Stimulated activated naive CD8-positive, alpha-beta T cell treated with anti-CD3 and anti-CD28 coated beads, Interleukin-15, Interleukin-2, amounts not matched to agents 100 ng/mL and 50 ng/mL, for 24 hours (primary cell): ENCODE measurements at regions not wholly inside any gene's neighbourhood (a gene's known extent, or its start where the extent isn't known, plus 50 kb on each side); places are given as distances from the start of the nearest gene placed in this dataset.
A peak's percentile ranks its signal among the peaks of the same experiment; 100 is the strongest.

Experiments
- H3K27ac Mint-ChIP-seq: one replicate; pipeline ENCODE4 v1.8.0; 2021; ENCODE audit warnings: mild to moderate bottlenecking, mixed read lengths
- H3K27me3 Mint-ChIP-seq: one replicate; pipeline ENCODE4 v1.8.0; 2021; ENCODE audit warnings: mixed read lengths
- H3K36me3 Mint-ChIP-seq: one replicate; pipeline ENCODE4 v1.8.0; 2021; ENCODE audit warnings: low read depth, mixed read lengths
- H3K4me1 Mint-ChIP-seq: one replicate; pipeline ENCODE4 v1.8.0; 2021; ENCODE audit warnings: low read depth, mixed read lengths
- H3K4me3 Mint-ChIP-seq: one replicate; pipeline ENCODE4 v1.8.0; 2021; ENCODE audit warnings: mild to moderate bottlenecking, mixed read lengths
- H3K9me3 Mint-ChIP-seq: one replicate; pipeline ENCODE4 v1.8.0; 2021; ENCODE audit warnings: mixed read lengths

DNA sequence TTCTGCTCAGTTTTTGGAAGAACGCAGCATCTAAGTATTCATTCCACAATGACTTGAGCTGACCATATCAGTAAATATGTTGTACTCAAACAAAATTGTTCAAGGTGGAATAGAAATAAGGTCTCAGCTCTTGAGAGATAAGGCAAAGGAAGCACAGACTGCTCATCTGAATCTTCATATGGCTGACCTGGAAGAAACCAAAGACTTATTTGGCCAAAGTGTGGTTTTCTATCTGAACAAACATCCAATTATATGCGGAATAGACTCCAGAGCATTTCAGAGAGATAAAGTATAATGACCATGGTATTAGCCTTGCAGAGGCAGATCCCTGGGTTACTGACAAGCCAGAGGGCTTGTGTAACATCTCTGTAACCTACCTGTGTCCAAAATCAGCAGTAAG lies 308.7 kb downstream of the CD83 start:
- H3K9me3 Mint-ChIP-seq, result no peaks in the 10 kb centered on the region
- no peaks in the 10 kb centered on the region for H3K36me3 Mint-ChIP-seq
- H3K27me3 Mint-ChIP-seq, result no peaks in the 10 kb centered on the region
- peak overlapping the region; percentile 28 for H3K27ac Mint-ChIP-seq
- H3K4me3 Mint-ChIP-seq, result no peak overlapping the region
- peaks cover 28% of the 10 kb centered on the region for H3K4me1 Mint-ChIP-seq

DNA sequence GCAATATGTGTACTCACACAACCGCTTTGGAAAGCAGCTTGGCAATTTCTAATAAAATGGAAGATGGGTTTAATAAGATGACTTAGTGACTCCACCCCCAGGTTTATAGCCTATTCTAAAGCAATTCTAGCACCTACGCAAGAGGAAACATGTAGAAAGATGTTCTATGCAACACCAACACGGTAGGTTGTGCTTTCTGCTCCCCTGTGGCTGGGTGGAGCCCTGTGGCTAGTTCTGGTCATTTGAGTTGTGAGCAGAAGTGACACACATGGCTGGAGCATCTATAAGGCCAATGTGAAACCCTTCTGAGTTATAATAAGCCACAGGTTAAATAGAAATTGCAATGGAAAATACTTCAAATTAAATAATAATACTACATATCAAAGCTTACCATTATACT lies 310.7 kb downstream of the CD83 start:
- Mint-ChIP-seq H3K27me3 (no peaks in the 10 kb centered on the region), H3K4me3 (no peak overlapping the region), H3K4me1 (peaks cover 22% of the 10 kb centered on the region), H3K36me3 (no peaks in the 10 kb centered on the region), H3K9me3 (no peaks in the 10 kb centered on the region), H3K27ac (no peak overlapping the region)

DNA sequence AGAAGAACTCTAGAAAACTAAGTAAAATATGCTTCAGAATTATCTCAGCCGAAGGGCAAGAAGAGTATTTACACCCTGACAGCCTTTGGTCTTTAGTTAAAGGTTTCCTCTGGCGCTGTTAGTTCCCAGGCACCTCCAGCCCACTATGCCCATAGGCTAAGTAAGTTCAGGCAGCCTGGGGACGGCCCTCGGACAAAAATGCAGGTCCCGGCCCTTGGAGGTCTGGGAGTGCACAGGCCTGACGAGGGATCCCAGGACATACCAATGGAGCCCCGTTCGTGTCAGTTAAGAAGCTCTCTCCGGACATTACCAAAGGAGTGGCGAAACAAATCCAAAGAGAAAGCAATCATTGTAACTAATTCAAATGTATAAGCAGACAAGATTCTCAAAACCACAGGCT lies 311.8 kb downstream of the CD83 start:
- Mint-ChIP-seq H3K27me3 (no peaks in the 10 kb centered on the region), H3K4me3 (no peak overlapping the region), H3K9me3 (no peaks in the 10 kb centered on the region), H3K4me1 (peaks cover 12% of the 10 kb centered on the region), H3K36me3 (no peaks in the 10 kb centered on the region), H3K27ac (no peak overlapping the region)

DNA sequence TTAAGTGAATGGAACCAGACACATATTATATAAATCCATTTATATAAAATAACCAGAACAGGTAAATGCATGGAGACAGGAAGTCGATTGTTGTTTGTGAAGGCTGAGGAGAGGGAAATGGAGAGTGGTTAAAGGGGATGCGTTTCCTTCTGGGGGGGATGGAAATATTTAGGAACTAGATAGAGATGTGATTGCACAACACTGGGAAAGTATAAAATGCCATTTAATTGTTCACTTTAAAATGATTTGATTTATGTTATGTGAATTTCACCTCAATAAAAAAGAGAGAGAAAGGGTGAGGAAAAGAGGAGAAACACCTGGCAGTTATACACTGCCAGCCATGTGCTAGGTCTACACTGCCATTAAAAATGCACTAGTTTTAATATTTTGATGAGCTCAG lies 312.6 kb downstream of the CD83 start:
- H3K9me3 Mint-ChIP-seq, result no peaks in the 10 kb centered on the region
- H3K4me3 Mint-ChIP-seq, result no peak overlapping the region
- H3K4me1 Mint-ChIP-seq, result peaks cover 4% of the 10 kb centered on the region
- H3K27me3 Mint-ChIP-seq, result no peaks in the 10 kb centered on the region
- peak overlapping the region; percentile 33 for H3K27ac Mint-ChIP-seq
- H3K36me3 Mint-ChIP-seq, result no peaks in the 10 kb centered on the region

DNA sequence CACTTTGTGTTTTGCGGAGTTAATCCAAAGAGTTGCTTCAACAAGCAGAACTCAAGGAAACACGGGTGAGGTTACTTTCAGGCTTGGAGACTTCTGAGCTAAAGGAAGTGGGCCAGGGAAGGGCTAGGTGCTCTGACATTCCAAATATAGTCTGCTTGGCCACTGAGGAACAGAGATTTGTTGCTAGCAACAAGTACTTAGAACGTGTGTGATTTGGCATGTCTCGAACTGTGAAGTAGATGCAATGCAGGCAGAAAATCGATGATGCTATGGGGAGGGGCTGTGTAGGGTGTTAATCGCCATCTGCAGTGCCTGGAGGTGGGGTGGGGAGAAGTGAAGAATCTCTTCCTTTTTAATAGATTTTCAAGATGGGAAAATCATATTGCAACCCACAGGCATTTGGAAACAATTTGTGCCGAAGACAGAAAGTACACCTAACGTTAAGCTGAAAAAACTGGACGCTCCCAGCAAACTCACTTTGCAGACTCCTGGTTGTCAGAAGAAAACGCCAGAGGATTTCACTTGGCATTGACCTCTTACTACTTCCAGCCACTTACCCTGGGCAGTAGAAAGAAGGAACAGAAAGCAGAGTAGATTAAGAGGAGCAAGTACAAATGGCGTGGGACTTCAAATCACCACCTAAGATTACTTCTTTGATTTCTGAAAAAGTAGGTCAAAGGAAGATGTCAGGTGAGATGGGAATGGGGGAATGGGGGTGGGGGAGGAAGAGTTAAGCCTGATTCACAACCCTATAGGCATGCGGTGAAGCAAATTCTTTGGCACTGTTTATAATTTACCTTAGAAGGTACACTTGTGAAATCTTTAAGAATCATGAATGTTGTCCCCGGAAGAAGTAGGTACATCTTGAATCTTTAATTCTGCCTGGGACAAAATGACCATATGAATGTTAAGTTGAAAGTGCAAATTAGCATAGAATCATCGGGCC lies 314.1 kb downstream of the CD83 start:
- Mint-ChIP-seq H3K9me3 (no peaks in the 10 kb centered on the region), H3K27ac (no peak overlapping the region), H3K4me1 (no peaks in the 10 kb centered on the region), H3K27me3 (no peaks in the 10 kb centered on the region), H3K4me3 (no peak overlapping the region), H3K36me3 (no peaks in the 10 kb centered on the region)

DNA sequence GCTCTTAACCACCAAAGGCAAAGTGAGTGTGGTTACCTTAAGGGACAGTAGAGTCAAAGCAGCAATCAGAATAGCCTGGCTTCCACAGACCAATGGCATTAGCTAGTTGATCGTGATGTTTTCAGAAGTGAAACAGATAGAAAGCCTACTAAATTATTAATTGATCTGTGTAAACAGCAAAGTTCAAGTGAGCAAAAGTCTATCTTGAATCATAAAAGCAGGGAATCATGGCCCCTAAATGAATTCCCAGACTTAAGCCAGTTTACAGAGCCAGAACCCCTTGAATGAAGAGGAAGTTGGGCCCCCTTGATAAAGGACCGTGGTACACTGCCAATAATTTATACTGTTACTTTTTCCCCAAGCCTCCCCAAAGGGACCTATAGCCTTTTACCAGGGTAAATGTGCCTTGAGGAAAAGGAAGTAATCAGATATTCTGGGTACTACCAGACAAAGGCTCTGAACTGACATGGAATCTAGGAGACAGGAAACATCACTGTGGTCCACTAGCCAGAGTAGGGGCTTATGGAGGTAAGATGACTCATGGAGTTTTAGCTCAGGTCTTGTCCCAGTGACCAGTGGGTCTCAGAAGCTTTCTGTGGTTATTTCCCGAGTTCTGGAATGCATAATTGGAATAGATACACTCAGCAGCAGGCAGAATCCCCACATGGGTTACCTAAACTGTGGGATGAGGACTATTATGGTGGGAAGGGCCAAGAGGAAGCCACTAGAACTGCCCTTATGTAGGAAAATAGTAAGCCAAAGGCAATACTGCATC lies 317.5 kb downstream of the CD83 start:
- Mint-ChIP-seq H3K4me1 (no peaks in the 10 kb centered on the region), H3K36me3 (no peaks in the 10 kb centered on the region), H3K27me3 (no peaks in the 10 kb centered on the region), H3K9me3 (no peaks in the 10 kb centered on the region), H3K4me3 (no peak overlapping the region), H3K27ac (no peak overlapping the region)

DNA sequence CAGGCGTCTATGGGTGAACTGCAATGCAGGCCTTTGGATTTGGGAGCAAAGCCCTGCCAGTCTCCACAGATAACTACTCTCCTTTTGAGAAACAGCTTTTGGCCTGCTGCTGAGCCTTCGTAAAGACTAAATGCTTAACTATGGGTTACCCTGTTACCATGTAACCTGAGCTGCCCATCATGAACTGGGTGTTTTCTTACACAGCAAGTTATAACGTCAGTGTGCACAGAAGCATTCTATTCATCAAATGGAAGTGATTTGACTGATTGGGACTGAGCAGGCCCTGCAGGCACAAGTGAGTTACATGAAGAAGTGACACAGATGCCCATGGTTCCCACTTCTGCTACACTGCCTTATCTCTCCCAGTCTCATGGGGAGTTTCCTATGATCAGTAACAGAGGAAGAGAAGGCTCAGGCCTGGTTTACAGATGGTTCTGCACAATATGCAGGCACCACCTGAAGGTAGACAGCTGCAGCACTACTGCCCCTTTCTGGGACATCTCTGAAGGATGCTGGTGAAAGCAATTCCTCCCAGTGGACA lies 319.1 kb downstream of the CD83 start:
- Mint-ChIP-seq H3K9me3 (no peaks in the 10 kb centered on the region), H3K4me1 (no peaks in the 10 kb centered on the region), H3K4me3 (no peak overlapping the region), H3K27me3 (no peaks in the 10 kb centered on the region), H3K36me3 (no peaks in the 10 kb centered on the region), H3K27ac (no peak overlapping the region)

DNA sequence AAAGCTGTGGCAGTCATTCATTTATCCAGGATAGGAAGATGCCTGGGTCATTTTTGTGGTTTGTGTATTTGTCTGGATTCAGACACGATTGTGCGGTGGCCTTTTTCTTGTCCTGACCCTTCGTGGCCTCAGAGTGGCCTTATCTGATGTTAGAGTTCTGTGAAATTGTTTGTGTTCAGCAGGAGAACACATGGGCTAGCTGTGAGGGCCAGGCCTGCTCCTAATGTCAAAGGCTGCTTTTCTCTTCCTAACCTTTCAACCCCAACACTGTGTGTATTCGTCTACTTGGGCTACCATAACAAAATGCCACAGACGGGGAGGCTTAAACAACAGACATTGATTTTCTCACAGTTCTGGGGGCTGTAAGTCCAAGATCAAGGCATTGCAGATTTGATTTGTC lies 321.8 kb downstream of the CD83 start:
- Mint-ChIP-seq H3K27me3 (no peaks in the 10 kb centered on the region), H3K27ac (no peak overlapping the region), H3K4me1 (no peaks in the 10 kb centered on the region), H3K4me3 (no peak overlapping the region), H3K36me3 (no peaks in the 10 kb centered on the region), H3K9me3 (no peaks in the 10 kb centered on the region)

DNA sequence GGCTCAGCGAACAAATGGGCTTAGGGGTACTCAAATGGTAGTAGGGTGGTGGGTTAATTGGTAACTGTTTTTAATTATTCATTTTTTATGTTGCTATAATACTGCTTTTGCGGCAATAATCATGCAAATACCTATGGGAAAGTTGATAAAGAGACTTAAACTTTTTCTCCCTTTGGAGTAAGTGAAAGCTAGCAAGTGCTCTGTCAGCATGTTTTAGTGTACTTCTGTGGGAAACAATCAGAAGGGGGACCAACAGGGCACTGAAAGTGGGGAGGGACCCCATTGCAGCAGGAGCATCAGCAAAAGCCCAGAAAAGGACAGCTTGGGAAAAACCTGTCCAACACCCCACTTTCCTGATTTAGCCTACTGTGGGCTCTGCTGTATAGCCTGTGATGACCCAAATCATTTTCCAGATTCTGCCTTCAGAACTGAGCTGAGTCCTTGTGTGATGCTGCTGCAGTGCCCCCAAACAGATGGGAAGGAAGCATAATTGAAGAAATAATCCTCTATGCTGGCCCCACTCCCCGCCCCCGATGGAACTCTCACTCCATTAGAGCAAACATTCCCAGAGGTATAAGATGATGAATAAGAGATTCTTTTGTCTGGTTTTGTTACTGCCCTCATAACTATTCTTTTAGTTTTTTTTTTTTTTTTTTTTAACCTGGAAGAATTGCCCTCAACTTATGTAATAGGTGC lies 322.8 kb downstream of the CD83 start:
- Mint-ChIP-seq H3K4me3 (no peak overlapping the region), H3K4me1 (no peaks in the 10 kb centered on the region), H3K36me3 (no peaks in the 10 kb centered on the region), H3K27ac (no peak overlapping the region), H3K27me3 (no peaks in the 10 kb centered on the region), H3K9me3 (no peaks in the 10 kb centered on the region)

DNA sequence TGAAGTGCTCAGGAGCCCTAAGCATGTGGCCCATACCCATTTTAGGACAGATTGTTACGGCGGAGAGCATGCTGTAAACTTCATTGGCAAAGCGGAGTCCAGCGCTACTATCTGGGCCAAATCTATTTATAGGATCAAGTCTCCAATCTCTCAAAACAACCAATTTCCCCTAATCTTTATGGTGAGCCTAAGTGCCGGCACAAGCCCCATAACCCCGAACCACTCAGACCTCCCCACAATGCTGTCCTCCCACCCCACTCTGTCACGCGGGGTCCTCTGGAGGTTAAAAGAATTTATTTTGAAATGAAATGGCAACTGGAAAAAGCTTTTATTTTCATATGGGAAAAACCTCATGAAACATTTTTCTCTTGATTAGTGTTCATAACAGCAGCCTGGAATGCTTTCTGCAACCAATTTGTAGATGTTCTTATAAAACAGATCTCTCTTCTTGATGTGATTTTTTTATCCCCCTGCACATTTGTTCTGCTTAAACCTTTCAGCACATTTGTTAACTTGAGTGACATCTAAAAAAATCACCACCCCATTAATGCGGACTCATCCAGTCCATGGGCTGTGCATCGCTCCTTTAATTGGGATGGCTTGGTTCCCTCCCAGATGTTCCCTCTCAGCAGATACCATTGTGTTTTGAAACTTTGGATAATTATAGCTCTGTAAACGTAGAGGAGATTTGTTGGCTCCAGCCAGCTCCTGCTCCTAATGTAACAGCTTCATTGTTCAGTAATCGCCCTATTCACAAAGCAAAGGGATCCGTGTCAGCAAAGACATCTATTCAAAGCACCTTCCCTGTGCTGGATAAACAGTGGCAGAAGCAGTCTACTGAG lies 323.6 kb downstream of the CD83 start:
- Mint-ChIP-seq H3K27ac (no peak overlapping the region), H3K9me3 (no peaks in the 10 kb centered on the region), H3K36me3 (no peaks in the 10 kb centered on the region), H3K4me3 (no peak overlapping the region), H3K4me1 (no peaks in the 10 kb centered on the region), H3K27me3 (no peaks in the 10 kb centered on the region)

DNA sequence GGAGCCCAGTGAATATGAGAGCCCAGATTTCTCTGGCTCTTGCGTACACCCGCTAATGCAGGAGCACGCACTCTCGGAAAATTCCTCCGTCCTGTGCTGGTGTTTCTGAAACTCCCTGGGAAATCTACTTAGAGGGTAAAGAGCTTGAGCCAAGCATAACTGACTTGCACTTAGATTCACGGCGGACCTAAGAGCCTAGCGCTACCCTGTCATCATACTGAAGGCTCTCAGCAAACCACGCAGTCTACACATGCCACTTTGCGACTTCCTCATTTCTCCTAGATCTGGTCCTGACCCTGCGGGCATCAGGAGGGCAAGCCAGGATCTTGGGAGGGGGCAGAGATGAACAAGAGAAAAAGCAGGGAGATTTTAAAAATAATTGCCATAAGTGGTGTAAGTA lies 324.7 kb downstream of the CD83 start:
- Mint-ChIP-seq H3K4me1 (peaks cover 2% of the 10 kb centered on the region), H3K27ac (no peak overlapping the region), H3K36me3 (no peaks in the 10 kb centered on the region), H3K4me3 (no peak overlapping the region), H3K27me3 (no peaks in the 10 kb centered on the region), H3K9me3 (no peaks in the 10 kb centered on the region)

DNA sequence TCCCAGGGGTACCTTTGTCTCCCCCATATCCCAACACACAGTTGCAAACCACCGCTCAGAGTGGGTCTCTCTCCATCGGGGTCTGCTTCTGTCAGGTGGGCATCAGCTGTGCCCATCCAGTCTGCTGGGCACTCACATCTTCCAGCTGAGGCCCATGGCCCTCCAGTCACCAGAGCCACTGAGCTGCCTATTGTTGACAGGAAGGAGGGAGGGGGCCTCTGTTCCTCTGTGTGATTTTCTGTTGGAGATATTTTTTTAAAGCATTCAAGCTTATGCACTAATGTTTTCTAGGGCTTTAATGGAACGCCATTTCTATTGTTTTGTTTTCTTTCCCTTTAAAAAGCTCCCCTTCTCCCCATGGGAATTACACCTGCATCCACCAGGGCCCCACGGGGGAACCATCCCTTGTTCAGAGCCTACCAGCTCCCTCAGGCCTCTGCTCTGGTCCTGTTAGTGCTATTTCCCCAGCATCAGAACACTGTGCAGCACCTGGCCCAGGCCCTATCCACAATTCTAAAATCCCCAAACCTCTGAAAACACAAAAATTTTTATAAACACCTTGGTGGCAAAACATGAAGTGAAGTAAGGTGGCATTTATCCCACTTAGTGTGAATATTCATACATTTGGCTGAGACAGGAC lies 326.2 kb downstream of the CD83 start:
- Mint-ChIP-seq H3K4me3 (no peak overlapping the region), H3K27me3 (no peaks in the 10 kb centered on the region), H3K27ac (no peak overlapping the region), H3K4me1 (peaks cover 10% of the 10 kb centered on the region), H3K36me3 (no peaks in the 10 kb centered on the region), H3K9me3 (peaks cover 13% of the 10 kb centered on the region)

DNA sequence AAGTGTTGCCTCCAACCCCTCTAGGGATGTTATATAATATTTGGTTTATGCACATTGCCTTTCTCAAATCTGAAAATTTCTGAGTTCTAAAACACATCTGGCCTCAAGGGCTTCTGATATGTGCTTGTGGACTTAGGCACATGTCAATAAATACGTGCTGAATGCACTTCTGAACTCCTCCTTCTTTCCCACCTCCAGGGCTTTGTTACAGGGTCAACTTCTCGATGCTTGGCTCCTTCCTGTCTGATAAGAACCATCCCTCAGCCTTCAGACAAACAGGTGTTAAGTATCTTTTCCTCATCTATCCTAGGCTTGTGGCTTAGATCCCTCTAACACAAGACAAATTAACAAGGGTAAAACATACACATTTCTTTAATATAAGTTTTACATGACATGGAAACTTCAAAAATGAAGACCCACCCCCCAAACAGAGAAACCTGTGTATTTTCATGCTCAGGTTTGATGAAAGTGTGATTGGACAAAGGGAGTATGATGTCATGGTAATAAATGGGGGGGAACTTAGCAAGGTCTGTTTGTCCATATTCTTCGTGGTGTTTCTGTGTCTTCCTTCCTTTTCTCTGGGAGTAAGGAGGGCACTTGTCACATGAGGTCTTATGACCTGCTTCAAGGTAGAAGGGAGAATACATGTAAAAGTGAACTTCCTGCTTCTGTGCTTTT lies 326.9 kb downstream of the CD83 start:
- Mint-ChIP-seq H3K36me3 (no peaks in the 10 kb centered on the region), H3K4me3 (no peak overlapping the region), H3K27ac (no peak overlapping the region), H3K4me1 (peaks cover 14% of the 10 kb centered on the region), H3K9me3 (peaks cover 14% of the 10 kb centered on the region), H3K27me3 (no peaks in the 10 kb centered on the region)
